ENCODE measurements at regions not wholly inside any gene's neighbourhood (a gene's known extent, or its start where the extent isn't known, plus 50 kb on each side); places are given as distances from the start of the nearest gene placed in this dataset.
"Not testable (repeated sequence)": the region's sequence is repeated elsewhere in the genome, so short reads cannot be mapped to it uniquely, and the experiment has no call there.

GRCh38 chr6:130557481-130558112 lies 191.8 kb downstream of the TMEM200A start:
- DNase-seq (ENCODE audit: low read depth in 2 of 2): no peak

GRCh38 chr6:130558131-130558530 lies 192.3 kb downstream of the TMEM200A start:
- no peak for DNase-seq (ENCODE audit: low read depth in 2 of 2)

GRCh38 chr6:130559166-130559565 lies 193.3 kb downstream of the TMEM200A start:
- no peak for DNase-seq (ENCODE audit: low read depth in 2 of 2)

- no peak for DNase-seq (ENCODE audit: low read depth in 2 of 2)
Measured at GRCh38 chr6:130560231-130560630, 194.4 kb downstream of the TMEM200A start.

- not testable (repeated sequence) for DNase-seq (ENCODE audit: low read depth in 2 of 2)
Measured at GRCh38 chr6:130561159-130561558, 195.3 kb downstream of the TMEM200A start.

- DNase-seq (ENCODE audit: low read depth in 2 of 2): no peak
Measured at GRCh38 chr6:130565696-130566095, 199.9 kb downstream of the TMEM200A start.

GRCh38 chr6:130574146-130574545 lies 208.3 kb downstream of the TMEM200A start:
- no peak for DNase-seq (ENCODE audit: low read depth in 2 of 2)

- no peak for DNase-seq (ENCODE audit: low read depth in 2 of 2)
Measured at GRCh38 chr6:130575557-130575956, 209.7 kb downstream of the TMEM200A start.

- no peak for DNase-seq (ENCODE audit: low read depth in 2 of 2)
Measured at GRCh38 chr6:130575971-130576370, 210.2 kb downstream of the TMEM200A start.

- DNase-seq (ENCODE audit: low read depth in 2 of 2): no peak
Measured at GRCh38 chr6:130577178-130577919, 211.5 kb downstream of the TMEM200A start.

- no peak for DNase-seq (ENCODE audit: low read depth in 2 of 2)
Measured at GRCh38 chr6:130578713-130579112, 212.9 kb downstream of the TMEM200A start.

GRCh38 chr6:130583268-130583667 lies 217.5 kb downstream of the TMEM200A start:
- DNase-seq (ENCODE audit: low read depth in 2 of 2): no peak

- DNase-seq (ENCODE audit: low read depth in 2 of 2): no peak
Measured at GRCh38 chr6:130585587-130585986, 219.8 kb downstream of the TMEM200A start.

GRCh38 chr6:130587778-130588520 lies 222.1 kb downstream of the TMEM200A start:
- DNase-seq (ENCODE audit: low read depth in 2 of 2): no peak

GRCh38 chr6:130593200-130593599 lies 227.4 kb downstream of the TMEM200A start:
- DNase-seq (ENCODE audit: low read depth in 2 of 2): no peak

- DNase-seq (ENCODE audit: low read depth in 2 of 2): no peak
Measured at GRCh38 chr6:130593948-130594347, 228.1 kb downstream of the TMEM200A start.

GRCh38 chr6:130598021-130598989 lies 228.9 kb upstream of the SMLR1 start:
- DNase-seq (ENCODE audit: low read depth in 2 of 2): no peak

- DNase-seq (ENCODE audit: low read depth in 2 of 2): peak in 1 of 2 donors; percentile 44
Measured at GRCh38 chr6:130600880-130601341, 226.3 kb upstream of the SMLR1 start.

GRCh38 chr6:130602151-130602770 lies 224.9 kb upstream of the SMLR1 start:
- peak; percentile 90 to 94 for DNase-seq (ENCODE audit: low read depth in 2 of 2)

GRCh38 chr6:130603391-130603790 lies 223.8 kb upstream of the SMLR1 start:
- DNase-seq (ENCODE audit: low read depth in 2 of 2): no peak
